Calu3 (cell line): ENCODE measurements at regions not wholly inside any gene's neighbourhood (a gene's known extent, or its start where the extent isn't known, plus 50 kb on each side); places are given as distances from the start of the nearest gene placed in this dataset.

Experiments used
- BruUV-seq: library from RNA; stranded (reverse); fragments of 400-500 nt; replicated peaks from 2 replicates; lab custom pipeline; 2021; lab: Mats Ljungman, UMichigan
- CTCF ChIA-PET: fragments of 300-600 bp; sonication (Branson Sonifier 250); formaldehyde crosslinking; loops from one replicate; lab custom pipeline; 2022; ENCODE audit warnings: antibody characterized with exemption; lab: Charles Lee
- DNase-seq: peaks from one replicate; pipeline ENCODE4 v3.0.0; 2022
- H3K27ac Mint-ChIP-seq: one replicate; pipeline ENCODE4 v1.8.0; 2022; ENCODE audit warnings: mixed read lengths; ENCODE audit not compliant: unreplicated experiment
- H3K27me3 Mint-ChIP-seq: one replicate; pipeline ENCODE4 v1.8.0; 2022; ENCODE audit warnings: mixed read lengths; ENCODE audit not compliant: unreplicated experiment
- H3K36me3 Mint-ChIP-seq: one replicate; pipeline ENCODE4 v1.8.0; 2022; ENCODE audit warnings: mild to moderate bottlenecking, moderate library complexity, mixed read lengths; ENCODE audit not compliant: insufficient read depth, unreplicated experiment
- H3K4me1 Mint-ChIP-seq: one replicate; pipeline ENCODE4 v1.8.0; 2022; ENCODE audit warnings: mild to moderate bottlenecking, low read depth, mixed read lengths; ENCODE audit not compliant: unreplicated experiment
- H3K4me3 Mint-ChIP-seq: one replicate; pipeline ENCODE4 v1.8.0; 2022; ENCODE audit warnings: mild to moderate bottlenecking, low read depth, moderate library complexity, mixed read lengths; ENCODE audit not compliant: unreplicated experiment
- H3K9me3 Mint-ChIP-seq: one replicate; pipeline ENCODE4 v1.8.0; 2022; ENCODE audit warnings: low read depth, mixed read lengths; ENCODE audit not compliant: unreplicated experiment
- intact Hi-C: fragments of 100-400 bp; cut with micrococcal nuclease; formaldehyde crosslinking; loops from one replicate; pipeline ENCODE4 v1.10.0; 2022; ENCODE audit not compliant: unreplicated experiment
- TF ChIP-seq, protein P1 (sequence below): fragments of 200-600 bp; IDR thresholded peaks from one replicate; pipeline ENCODE4 v1.8.0; 2022; ENCODE audit warnings: antibody characterized with exemption; ENCODE audit not compliant: unreplicated experiment

DNA sequence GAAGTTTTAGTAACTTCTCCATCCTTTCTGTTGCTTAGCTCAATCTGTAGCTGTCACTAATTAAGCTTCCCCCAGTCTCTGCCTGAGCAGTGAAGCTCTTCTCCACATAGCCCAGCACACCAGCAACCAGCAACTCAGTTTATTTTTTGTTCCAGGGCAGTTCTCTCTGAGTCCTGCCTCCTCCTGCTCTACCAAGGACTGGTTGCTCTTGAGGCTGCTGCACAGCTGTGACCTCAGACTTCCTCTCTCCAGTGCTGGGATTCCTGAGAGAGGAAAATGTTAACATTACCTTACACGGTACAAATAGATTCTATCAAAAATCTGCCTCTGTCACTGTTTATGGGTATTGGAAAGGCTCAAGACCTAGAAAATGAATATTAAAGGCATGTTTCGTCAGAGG lies 294.7 kb downstream of the OXSM start:
- H3K9me3 Mint-ChIP-seq: peaks cover 6% of the 10 kb centered on the region
- H3K36me3 Mint-ChIP-seq: no peaks in the 10 kb centered on the region
- BruUV-seq: no TSS peak
- intact Hi-C loops: no loop called here
- CTCF ChIA-PET: no interaction called here
- H3K27me3 Mint-ChIP-seq: no peaks in the 10 kb centered on the region
- DNase-seq: no peak
- no peak overlapping the region for H3K27ac Mint-ChIP-seq
- TF ChIP-seq, protein P1, sequence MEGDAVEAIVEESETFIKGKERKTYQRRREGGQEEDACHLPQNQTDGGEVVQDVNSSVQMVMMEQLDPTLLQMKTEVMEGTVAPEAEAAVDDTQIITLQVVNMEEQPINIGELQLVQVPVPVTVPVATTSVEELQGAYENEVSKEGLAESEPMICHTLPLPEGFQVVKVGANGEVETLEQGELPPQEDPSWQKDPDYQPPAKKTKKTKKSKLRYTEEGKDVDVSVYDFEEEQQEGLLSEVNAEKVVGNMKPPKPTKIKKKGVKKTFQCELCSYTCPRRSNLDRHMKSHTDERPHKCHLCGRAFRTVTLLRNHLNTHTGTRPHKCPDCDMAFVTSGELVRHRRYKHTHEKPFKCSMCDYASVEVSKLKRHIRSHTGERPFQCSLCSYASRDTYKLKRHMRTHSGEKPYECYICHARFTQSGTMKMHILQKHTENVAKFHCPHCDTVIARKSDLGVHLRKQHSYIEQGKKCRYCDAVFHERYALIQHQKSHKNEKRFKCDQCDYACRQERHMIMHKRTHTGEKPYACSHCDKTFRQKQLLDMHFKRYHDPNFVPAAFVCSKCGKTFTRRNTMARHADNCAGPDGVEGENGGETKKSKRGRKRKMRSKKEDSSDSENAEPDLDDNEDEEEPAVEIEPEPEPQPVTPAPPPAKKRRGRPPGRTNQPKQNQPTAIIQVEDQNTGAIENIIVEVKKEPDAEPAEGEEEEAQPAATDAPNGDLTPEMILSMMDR: no peak
- H3K4me3 Mint-ChIP-seq: no peak overlapping the region
- no peaks in the 10 kb centered on the region for H3K4me1 Mint-ChIP-seq

DNA sequence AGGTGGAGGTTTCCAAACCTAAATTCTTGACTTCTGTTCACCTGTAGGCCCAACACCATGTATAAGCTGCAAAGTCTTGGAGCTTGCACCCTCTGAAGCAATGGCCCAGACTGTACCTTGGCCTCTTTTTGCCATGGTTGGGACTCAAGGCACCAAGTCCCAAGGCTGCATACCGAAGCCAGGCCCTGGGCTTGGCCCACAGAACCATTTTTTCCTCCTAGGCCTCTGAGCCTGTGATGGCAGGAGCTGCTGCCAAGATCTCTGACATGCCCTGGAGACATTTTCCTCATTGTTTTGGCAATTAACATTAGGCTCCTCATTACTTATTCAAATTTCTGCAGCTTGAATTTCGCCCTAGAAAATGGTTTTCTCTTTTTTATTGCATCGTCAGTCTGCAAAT lies 297.9 kb downstream of the OXSM start:
- Mint-ChIP-seq H3K27ac (no peak overlapping the region), H3K36me3 (no peaks in the 10 kb centered on the region), H3K4me1 (no peaks in the 10 kb centered on the region), H3K27me3 (no peaks in the 10 kb centered on the region), H3K4me3 (no peak overlapping the region), H3K9me3 (peaks cover 6% of the 10 kb centered on the region)
- no TSS peak for BruUV-seq
- intact Hi-C loops: no loop called here
- no peak for DNase-seq
- TF ChIP-seq, protein P1: no peak
- CTCF ChIA-PET: no interaction called here

GRCh38 chr3:26089249-26089648 lies 299.4 kb downstream of the OXSM start:
- intact Hi-C loops: no loop called here
- peaks cover 8% of the 10 kb centered on the region for H3K9me3 Mint-ChIP-seq
- no peaks in the 10 kb centered on the region for H3K36me3 Mint-ChIP-seq
- CTCF ChIA-PET: no interaction called here
- H3K27ac Mint-ChIP-seq: no peak overlapping the region
- TF ChIP-seq, protein P1: no peak
- no peaks in the 10 kb centered on the region for H3K27me3 Mint-ChIP-seq
- DNase-seq: no peak
- H3K4me1 Mint-ChIP-seq: no peaks in the 10 kb centered on the region
- BruUV-seq: no TSS peak
- no peak overlapping the region for H3K4me3 Mint-ChIP-seq

GRCh38 chr3:26090589-26090988 lies 300.7 kb downstream of the OXSM start:
- DNase-seq: no peak
- Mint-ChIP-seq H3K27me3 (no peaks in the 10 kb centered on the region), H3K4me1 (no peaks in the 10 kb centered on the region), H3K9me3 (peaks cover 10% of the 10 kb centered on the region), H3K27ac (no peak overlapping the region), H3K4me3 (no peak overlapping the region), H3K36me3 (no peaks in the 10 kb centered on the region)
- CTCF ChIA-PET: no interaction called here
- no TSS peak for BruUV-seq
- TF ChIP-seq, protein P1: no peak
- intact Hi-C loops: no loop called here

- DNase-seq: no peak
- Mint-ChIP-seq H3K36me3 (no peaks in the 10 kb centered on the region), H3K4me1 (no peaks in the 10 kb centered on the region), H3K27me3 (no peaks in the 10 kb centered on the region), H3K9me3 (peaks cover 12% of the 10 kb centered on the region), H3K4me3 (no peak overlapping the region), H3K27ac (no peak overlapping the region)
- CTCF ChIA-PET: no interaction called here
- TF ChIP-seq, protein P1: no peak
- intact Hi-C loops: no loop called here
- BruUV-seq: no TSS peak
Observed at GRCh38 chr3:26091096-26091495, 301.2 kb downstream of the OXSM start.
